Tibial artery (tissue), 4 donors: ENCODE measurements at regions not wholly inside any gene's neighbourhood (a gene's known extent, or its start where the extent isn't known, plus 50 kb on each side); places are given as distances from the start of the nearest gene placed in this dataset.
A peak's percentile ranks its signal among the peaks of the same experiment; 100 is the strongest.

Experiments used
- DNase-seq, 2 donors: peaks; one replicate each; pipeline ENCODE4 v3.0.0-alpha.2; 2019
- H3K27ac ChIP-seq, 2 donors: fragments of 200-600 bp; sonication (generic) in 1 of 2; 1 replicate in 1 of 2; 2 replicates in 1 of 2; pipeline ENCODE4 v1.5.1; 2018 to 2019; ENCODE audit warnings: mild to moderate bottlenecking in 1 of 2
- H3K27me3 ChIP-seq, 2 donors: fragments of 200-600 bp; sonication (generic) in 1 of 2; one replicate each; pipeline versions ENCODE4 v1.5.1 to v1.6.0; 2016 to 2019
- H3K36me3 ChIP-seq, 3 donors: fragments of 200-600 bp; sonication (generic) in 2 of 3; one replicate each; pipeline ENCODE4 v1.5.1; 2016 to 2019; ENCODE audit warnings: mild to moderate bottlenecking in 2 of 3
- H3K4me1 ChIP-seq, 4 donors: fragments of 200-600 bp; sonication (generic) in 2 of 4; 1 replicate in 3 of 4; 2 replicates in 1 of 4; pipeline ENCODE4 v1.5.1; 2016 to 2019
- H3K4me3 ChIP-seq, 2 donors: fragments of 200-600 bp; sonication (generic) in 1 of 2; 1 replicate in 1 of 2; 2 replicates in 1 of 2; pipeline ENCODE4 v1.5.1; 2018 to 2019; ENCODE audit warnings: mild to moderate bottlenecking in 2 of 2
- H3K9me3 ChIP-seq, 3 donors: fragments of 200-600 bp; sonication (generic) in 1 of 3; one replicate each; pipeline ENCODE4 v1.5.1; 2016 to 2019
- CTCF ChIP-seq, 2 experiments: fragments of 200-600 bp in 1 of 2; fragments of 450-650 bp in 1 of 2; IDR thresholded peaks; one replicate each; pipeline ENCODE4 v1.5.1; 2017 to 2019; ENCODE audit warnings: antibody characterized with exemption in 2 of 2, mild to moderate bottlenecking in 1 of 2, moderate library complexity in 1 of 2
- intact Hi-C: fragments of 100-400 bp; cut with DNase I; formaldehyde crosslinking; loops from one replicate; pipeline ENCODE4 v1.15.0; 2023; ENCODE audit warnings: low total_unique reads

- TF ChIP-seq CTCF (IDR thresholded peaks at IDR 0.05), result no peak
- Histone ChIP-seq H3K27ac (peak overlapping the region in 1 of 2 donors; percentile 8), H3K9me3 (no peaks in the 10 kb centered on the region), H3K4me3 (no peak overlapping the region), H3K27me3 (no peaks in the 10 kb centered on the region), H3K4me1 (no peaks in the 10 kb centered on the region), H3K36me3 (no peaks in the 10 kb centered on the region)
- DNase-seq, result no peak
- intact Hi-C loops, result no loop called here
Observed at GRCh38 chr4:124415146-124415545, 297.4 kb downstream of the ANKRD50 start.

- no peak for DNase-seq
- Histone ChIP-seq H3K4me1 (no peaks in the 10 kb centered on the region), H3K4me3 (no peak overlapping the region), H3K36me3 (no peaks in the 10 kb centered on the region), H3K27ac (no peak overlapping the region), H3K9me3 (no peaks in the 10 kb centered on the region), H3K27me3 (no peaks in the 10 kb centered on the region)
- intact Hi-C loops, result no loop called here
- no peak for TF ChIP-seq CTCF (IDR thresholded peaks at IDR 0.05)
Observed at GRCh38 chr4:124417371-124417770, 295.2 kb downstream of the ANKRD50 start.

GRCh38 chr4:124420166-124420695 is 292.3 kb downstream of the ANKRD50 start:
- no peaks in the 10 kb centered on the region for H3K36me3 ChIP-seq
- no peaks in the 10 kb centered on the region for H3K9me3 ChIP-seq
- intact Hi-C loops, result no loop called here
- no peak overlapping the region for H3K27ac ChIP-seq
- no peak for TF ChIP-seq CTCF (IDR thresholded peaks at IDR 0.05)
- no peaks in the 10 kb centered on the region for H3K27me3 ChIP-seq
- no peaks in the 10 kb centered on the region for H3K4me1 ChIP-seq
- DNase-seq, result no peak
- H3K4me3 ChIP-seq, result no peak overlapping the region

- H3K27me3 ChIP-seq, result no peaks in the 10 kb centered on the region
Observed at GRCh38 chr4:124423160-124423559, 289.4 kb downstream of the ANKRD50 start.

GRCh38 chr4:124426279-124426678 is 286.3 kb downstream of the ANKRD50 start:
- no peak overlapping the region for H3K4me3 ChIP-seq
- intact Hi-C loops, result no loop called here
- no peak overlapping the region for H3K27ac ChIP-seq
- no peaks in the 10 kb centered on the region for H3K9me3 ChIP-seq
- no peak for TF ChIP-seq CTCF (IDR thresholded peaks at IDR 0.05)
- no peak for DNase-seq
- H3K27me3 ChIP-seq, result no peaks in the 10 kb centered on the region
- peaks cover 0 to 11% (median 0%) of the 10 kb centered on the region in 4 donors for H3K4me1 ChIP-seq
- no peaks in the 10 kb centered on the region for H3K36me3 ChIP-seq

More at GRCh38 chr4:124423160-124423559, 289.4 kb downstream of the ANKRD50 start:
- DNase-seq, result no peak
- no peak overlapping the region for H3K4me3 ChIP-seq
- H3K27ac ChIP-seq, result no peak overlapping the region
- TF ChIP-seq CTCF (IDR thresholded peaks at IDR 0.05), result no peak
- no peaks in the 10 kb centered on the region for H3K4me1 ChIP-seq
- H3K36me3 ChIP-seq, result no peaks in the 10 kb centered on the region
- H3K9me3 ChIP-seq, result no peaks in the 10 kb centered on the region
- intact Hi-C loops, result no loop called here
